Caco-2 (cell line): ENCODE measurements at regions not wholly inside any gene's neighbourhood (a gene's known extent, or its start where the extent isn't known, plus 50 kb on each side); places are given as distances from the start of the nearest gene placed in this dataset.

Source experiments
- BruUV-seq: library from RNA; stranded (reverse); fragments of 400-500 nt; replicated peaks from 2 replicates; lab custom pipeline; 2021; lab: Mats Ljungman, UMichigan
- CTCF ChIA-PET: fragments of 300-600 bp; sonication (Branson Sonifier 250); formaldehyde crosslinking; loops from one replicate; lab custom pipeline; 2022; ENCODE audit warnings: antibody characterized with exemption; lab: Charles Lee
- POLR2A ChIA-PET: fragments of 300-600 bp; sonication (Branson Sonifier 250); formaldehyde crosslinking; loops from one replicate; lab custom pipeline; 2022; ENCODE audit warnings: antibody characterized with exemption; lab: Charles Lee
- DNase-seq, 2 experiments: peaks; one replicate each; pipeline versions ENCODE4 v3.0.0 to v3.0.0-alpha.2; 2020 to 2022
- H3K27me3 ChIP-seq: replicated peaks from 2 replicates; pipeline ENCODE4 v1.6.0; 2011; ENCODE audit warnings: low read length; ENCODE audit not compliant: control insufficient read depth, insufficient read depth
- H3K36me3 ChIP-seq: 2 replicates; pipeline ENCODE4 v1.5.1; 2011; ENCODE audit warnings: low read length; ENCODE audit not compliant: control insufficient read depth, insufficient read depth
- H3K4me1 ChIP-seq: fragments of 250-450 bp; sonication (Bioruptor Pico); 2 replicates; pipeline ENCODE4 v1.5.1; 2020; ENCODE audit warnings: mild to moderate bottlenecking
- H3K4me3 ChIP-seq: 2 replicates; pipeline ENCODE4 v1.5.1; 2011; ENCODE audit warnings: low read depth, mild to moderate bottlenecking, control low read depth, low read length
- H3K9me3 ChIP-seq: fragments of 250-450 bp; sonication (Bioruptor Pico); 2 replicates; pipeline ENCODE4 v1.5.1; 2020; ENCODE audit warnings: mild to moderate bottlenecking, moderate library complexity
- H3K27ac Mint-ChIP-seq: one replicate; pipeline ENCODE4 v1.8.0; 2022; ENCODE audit warnings: mixed read lengths; ENCODE audit not compliant: unreplicated experiment
- H3K27me3 Mint-ChIP-seq: one replicate; pipeline ENCODE4 v1.8.0; 2022; ENCODE audit warnings: mixed read lengths; ENCODE audit not compliant: insufficient read depth, unreplicated experiment
- H3K36me3 Mint-ChIP-seq: one replicate; pipeline ENCODE4 v1.8.0; 2022; ENCODE audit warnings: mild to moderate bottlenecking, mixed read lengths; ENCODE audit not compliant: insufficient read depth, unreplicated experiment
- H3K4me1 Mint-ChIP-seq: one replicate; pipeline ENCODE4 v1.8.0; 2022; ENCODE audit warnings: low read depth, mixed read lengths; ENCODE audit not compliant: unreplicated experiment
- H3K4me3 Mint-ChIP-seq: one replicate; pipeline ENCODE4 v1.8.0; 2022; ENCODE audit warnings: mild to moderate bottlenecking, moderate library complexity, mixed read lengths; ENCODE audit not compliant: unreplicated experiment
- H3K9me3 Mint-ChIP-seq: one replicate; pipeline ENCODE4 v1.8.0; 2022; ENCODE audit warnings: mixed read lengths; ENCODE audit not compliant: unreplicated experiment
- intact Hi-C: fragments of 100-400 bp; cut with micrococcal nuclease; formaldehyde crosslinking; loops from one replicate; pipeline ENCODE4 v1.10.0; 2022; ENCODE audit not compliant: unreplicated experiment
- TF ChIP-seq, protein P1 (sequence below), 2 experiments: fragments of 200-600 bp in 1 of 2; IDR thresholded peaks; 1 replicate in 1 of 2; 2 replicates in 1 of 2; pipeline versions ENCODE4 v1.5.1 to v1.8.0; 2011 to 2022; ENCODE audit warnings: antibody characterized with exemption in 1 of 2, control low read depth in 1 of 2, inconsistent platforms in 1 of 2, low read depth in 1 of 2, low read length in 1 of 2, mild to moderate bottlenecking in 1 of 2, moderate library complexity in 1 of 2; ENCODE audit not compliant: insufficient read depth in 1 of 2, severe bottlenecking in 1 of 2, unreplicated experiment in 1 of 2

- intact Hi-C loops: no loop called here
- H3K4me3 ChIP-seq: no peak overlapping the region
- H3K36me3 Mint-ChIP-seq: no peaks in the 10 kb centered on the region
- H3K27me3 ChIP-seq: no peaks in the 10 kb centered on the region
- no peak for DNase-seq
- BruUV-seq: no TSS peak
- H3K4me3 Mint-ChIP-seq: no peak overlapping the region
- no peaks in the 10 kb centered on the region for H3K36me3 ChIP-seq
- no peaks in the 10 kb centered on the region for H3K4me1 ChIP-seq
- no peaks in the 10 kb centered on the region for H3K9me3 Mint-ChIP-seq
- H3K27me3 Mint-ChIP-seq: no peaks in the 10 kb centered on the region
- no peak overlapping the region for H3K27ac Mint-ChIP-seq
- H3K9me3 ChIP-seq: no peaks in the 10 kb centered on the region
- TF ChIP-seq, protein P1, sequence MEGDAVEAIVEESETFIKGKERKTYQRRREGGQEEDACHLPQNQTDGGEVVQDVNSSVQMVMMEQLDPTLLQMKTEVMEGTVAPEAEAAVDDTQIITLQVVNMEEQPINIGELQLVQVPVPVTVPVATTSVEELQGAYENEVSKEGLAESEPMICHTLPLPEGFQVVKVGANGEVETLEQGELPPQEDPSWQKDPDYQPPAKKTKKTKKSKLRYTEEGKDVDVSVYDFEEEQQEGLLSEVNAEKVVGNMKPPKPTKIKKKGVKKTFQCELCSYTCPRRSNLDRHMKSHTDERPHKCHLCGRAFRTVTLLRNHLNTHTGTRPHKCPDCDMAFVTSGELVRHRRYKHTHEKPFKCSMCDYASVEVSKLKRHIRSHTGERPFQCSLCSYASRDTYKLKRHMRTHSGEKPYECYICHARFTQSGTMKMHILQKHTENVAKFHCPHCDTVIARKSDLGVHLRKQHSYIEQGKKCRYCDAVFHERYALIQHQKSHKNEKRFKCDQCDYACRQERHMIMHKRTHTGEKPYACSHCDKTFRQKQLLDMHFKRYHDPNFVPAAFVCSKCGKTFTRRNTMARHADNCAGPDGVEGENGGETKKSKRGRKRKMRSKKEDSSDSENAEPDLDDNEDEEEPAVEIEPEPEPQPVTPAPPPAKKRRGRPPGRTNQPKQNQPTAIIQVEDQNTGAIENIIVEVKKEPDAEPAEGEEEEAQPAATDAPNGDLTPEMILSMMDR (IDR thresholded peaks at IDR 0.05; ENCODE audit: insufficient read depth in 1 of 2, low read depth in 1 of 2, low read length in 1 of 2, severe bottlenecking in 1 of 2, unreplicated experiment in 1 of 2): no peak
- CTCF ChIA-PET: no interaction called here
- no peaks in the 10 kb centered on the region for H3K4me1 Mint-ChIP-seq
- POLR2A ChIA-PET: no interaction called here
Observed at GRCh38 chr4:135770505-135770904, 1568.9 kb upstream of the PABPC4L start.

GRCh38 chr4:135744928-135745327 lies 1543.3 kb upstream of the PABPC4L start:
- Histone ChIP-seq H3K9me3 (no peaks in the 10 kb centered on the region), H3K27me3 (no peaks in the 10 kb centered on the region), H3K4me1 (no peaks in the 10 kb centered on the region), H3K36me3 (no peaks in the 10 kb centered on the region), H3K4me3 (no peak overlapping the region)
- intact Hi-C loops: no loop called here
- no peak overlapping the region for H3K4me3 Mint-ChIP-seq
- H3K27ac Mint-ChIP-seq: no peak overlapping the region
- H3K36me3 Mint-ChIP-seq: no peaks in the 10 kb centered on the region
- no TSS peak for BruUV-seq
- H3K4me1 Mint-ChIP-seq: no peaks in the 10 kb centered on the region
- TF ChIP-seq, protein P1 (IDR thresholded peaks at IDR 0.05; ENCODE audit: insufficient read depth in 1 of 2, low read depth in 1 of 2, low read length in 1 of 2, severe bottlenecking in 1 of 2, unreplicated experiment in 1 of 2): no peak
- ChIA-PET POLR2A (no interaction called here), CTCF (no interaction called here)
- H3K9me3 Mint-ChIP-seq: no peaks in the 10 kb centered on the region
- no peaks in the 10 kb centered on the region for H3K27me3 Mint-ChIP-seq
- DNase-seq: no peak

- BruUV-seq: no TSS peak
- no peaks in the 10 kb centered on the region for H3K36me3 Mint-ChIP-seq
- Histone ChIP-seq H3K4me3 (no peak overlapping the region), H3K27me3 (no peaks in the 10 kb centered on the region), H3K4me1 (no peaks in the 10 kb centered on the region), H3K9me3 (no peaks in the 10 kb centered on the region), H3K36me3 (no peaks in the 10 kb centered on the region)
- H3K9me3 Mint-ChIP-seq: no peaks in the 10 kb centered on the region
- no peaks in the 10 kb centered on the region for H3K27me3 Mint-ChIP-seq
- H3K27ac Mint-ChIP-seq: no peak overlapping the region
- H3K4me1 Mint-ChIP-seq: no peaks in the 10 kb centered on the region
- no peak overlapping the region for H3K4me3 Mint-ChIP-seq
- CTCF ChIA-PET: no interaction called here
- TF ChIP-seq, protein P1 (IDR thresholded peaks at IDR 0.05; ENCODE audit: insufficient read depth in 1 of 2, low read depth in 1 of 2, low read length in 1 of 2, severe bottlenecking in 1 of 2, unreplicated experiment in 1 of 2): no peak
- DNase-seq: no peak
- intact Hi-C loops: no loop called here
- POLR2A ChIA-PET: no interaction called here
Observed at GRCh38 chr4:135741583-135741982, 1540.0 kb upstream of the PABPC4L start.
